GM21515 (cell line): ENCODE measurements at regions not wholly inside any gene's neighbourhood (a gene's known extent, or its start where the extent isn't known, plus 50 kb on each side); places are given as distances from the start of the nearest gene placed in this dataset.
"Not testable (repeated sequence)": the region's sequence is repeated elsewhere in the genome, so short reads cannot be mapped to it uniquely, and the experiment has no call there.

Source experiments
- ATAC-seq: cut with Tn5 transposase; IDR thresholded peaks from one replicate; pipeline ENCODE4 v1.9.1; 2021; ENCODE audit not compliant: unreplicated experiment

DNA sequence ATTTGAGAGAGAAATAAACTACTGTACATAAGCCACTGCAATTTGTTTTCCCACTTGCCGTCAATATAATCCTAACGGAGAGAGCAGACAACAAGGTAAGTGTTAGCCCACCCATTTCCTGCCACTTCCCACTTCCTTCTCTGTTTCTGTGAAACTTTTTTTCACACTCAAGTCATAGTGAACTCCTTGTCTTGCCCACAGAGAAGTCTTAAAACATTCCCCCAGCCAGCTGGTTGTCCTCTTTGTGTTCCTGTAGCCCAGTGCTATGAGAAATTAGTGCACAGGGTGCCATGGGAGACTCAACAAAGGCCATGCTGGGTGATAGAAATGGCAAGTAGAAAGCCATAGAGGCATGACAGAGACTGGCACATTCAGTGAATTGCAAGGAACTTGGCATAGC is 208.6 kb downstream of the BLID start:
- no peak for ATAC-seq

DNA sequence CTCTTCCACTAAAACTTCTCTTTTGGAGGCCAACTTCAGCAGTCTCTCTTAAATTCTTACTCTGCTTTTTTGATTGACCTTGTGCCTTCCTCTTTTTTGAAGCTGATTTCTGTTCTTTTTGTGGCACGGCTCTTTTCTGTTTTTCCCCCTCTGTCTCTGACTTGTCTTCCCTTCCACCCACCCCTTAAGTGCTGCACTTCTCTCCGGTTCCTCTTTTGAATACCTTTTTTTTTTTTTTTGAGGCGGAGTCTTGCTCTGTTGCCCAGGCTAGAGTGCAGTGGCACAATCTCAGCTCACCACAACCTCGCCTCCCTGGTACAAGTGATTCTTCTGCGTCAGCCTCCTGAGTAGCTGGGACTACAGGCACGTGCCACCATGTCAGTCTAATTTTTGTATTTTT is 211.9 kb downstream of the BLID start:
- ATAC-seq = no peak

DNA sequence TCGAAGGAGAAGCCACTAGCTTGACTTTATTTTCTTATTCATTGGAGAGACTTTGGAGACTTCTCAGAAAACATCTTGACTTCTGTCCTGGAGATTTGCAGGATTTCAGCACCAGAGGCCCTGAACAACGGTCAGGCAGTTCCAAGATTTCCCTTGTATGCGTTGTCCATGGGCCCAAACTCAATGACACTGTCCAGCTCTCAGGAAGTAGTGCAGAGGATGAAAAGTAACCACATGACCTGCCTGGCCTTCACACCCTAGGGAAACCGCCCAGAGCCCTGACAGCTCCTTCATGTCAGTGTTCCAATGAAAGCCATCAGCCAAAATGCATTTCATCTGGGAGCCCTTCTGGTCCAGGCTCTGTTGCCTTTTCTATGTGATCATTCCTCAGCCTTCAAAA is 214.1 kb downstream of the BLID start:
- ATAC-seq = no peak

DNA sequence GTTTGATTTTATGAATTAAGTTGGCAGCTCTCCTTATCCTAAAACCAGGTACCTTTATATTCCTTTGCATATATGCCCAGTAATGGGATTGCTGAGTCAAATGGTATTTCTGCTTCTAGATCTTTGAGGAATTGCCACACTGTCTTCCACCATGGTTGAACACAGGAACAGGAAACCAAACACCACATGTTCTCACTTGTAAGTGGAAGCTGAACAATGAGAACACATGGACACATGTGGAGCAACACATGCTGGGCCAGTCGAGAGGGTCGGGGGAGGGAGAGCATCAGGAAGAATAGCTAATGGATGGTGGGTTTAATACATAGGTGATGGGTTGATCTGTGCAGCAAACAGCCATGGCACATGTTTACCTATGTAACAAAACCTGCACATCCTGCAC is 214.6 kb downstream of the BLID start:
- not testable (repeated sequence) for ATAC-seq

DNA sequence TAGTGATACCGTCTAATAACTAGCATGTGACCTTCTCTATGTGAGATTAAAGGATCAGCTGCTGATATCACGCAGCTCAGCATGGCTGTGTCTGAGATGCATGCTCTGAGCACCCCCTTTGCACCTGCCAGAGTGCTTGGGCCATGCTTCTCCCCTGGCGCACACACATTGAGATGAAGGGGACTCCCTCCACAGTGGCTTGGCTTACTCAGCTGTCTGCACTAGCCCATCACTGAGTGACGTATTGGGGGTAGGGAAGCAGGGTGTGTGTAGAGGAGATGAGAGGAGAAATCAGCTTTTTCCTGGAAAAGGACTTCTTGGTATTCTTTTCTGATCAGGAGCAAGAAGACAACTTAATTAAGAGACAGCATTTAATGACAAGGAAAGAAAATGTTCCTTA is 216.5 kb downstream of the BLID start:
- ATAC-seq = no peak

DNA sequence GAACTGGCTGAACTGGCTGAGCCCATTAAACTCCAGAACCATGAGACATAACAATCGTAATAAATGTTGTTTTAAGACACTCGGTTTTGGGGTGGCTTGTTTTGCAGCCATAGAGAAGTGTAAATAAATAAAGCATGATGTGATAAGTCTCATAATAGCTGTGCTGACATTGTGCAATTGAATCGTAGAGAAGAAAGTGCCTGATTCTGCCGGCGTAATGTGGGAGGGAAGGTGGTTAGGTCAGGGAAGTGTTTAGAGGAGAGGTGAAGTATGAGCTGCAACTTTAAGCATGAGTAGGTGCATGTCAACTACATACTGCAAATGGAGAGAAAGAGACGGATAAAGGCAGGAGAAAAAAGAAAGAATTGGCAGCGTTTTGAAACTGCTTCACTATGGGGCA is 217.1 kb downstream of the BLID start:
- ATAC-seq = no peak

DNA sequence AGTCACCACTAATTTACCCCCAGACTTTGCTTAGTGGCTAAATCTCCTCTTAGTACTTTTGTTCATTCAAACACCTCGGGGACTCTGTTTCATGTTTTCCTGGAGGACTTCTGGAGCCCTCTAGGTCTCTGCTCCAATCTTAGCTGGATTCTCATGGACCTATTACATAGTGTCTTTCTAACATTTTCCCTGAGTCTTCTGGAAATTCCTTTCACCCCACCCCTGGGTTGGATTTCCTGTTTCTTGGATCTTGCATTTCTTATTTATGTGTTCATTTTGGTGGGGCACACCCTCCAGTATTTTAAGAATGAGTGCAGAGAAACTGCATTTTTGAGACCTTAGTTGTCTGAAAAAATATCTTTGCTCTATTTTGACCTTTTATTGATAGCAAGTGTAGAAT is 220.1 kb downstream of the BLID start:
- no peak for ATAC-seq

DNA sequence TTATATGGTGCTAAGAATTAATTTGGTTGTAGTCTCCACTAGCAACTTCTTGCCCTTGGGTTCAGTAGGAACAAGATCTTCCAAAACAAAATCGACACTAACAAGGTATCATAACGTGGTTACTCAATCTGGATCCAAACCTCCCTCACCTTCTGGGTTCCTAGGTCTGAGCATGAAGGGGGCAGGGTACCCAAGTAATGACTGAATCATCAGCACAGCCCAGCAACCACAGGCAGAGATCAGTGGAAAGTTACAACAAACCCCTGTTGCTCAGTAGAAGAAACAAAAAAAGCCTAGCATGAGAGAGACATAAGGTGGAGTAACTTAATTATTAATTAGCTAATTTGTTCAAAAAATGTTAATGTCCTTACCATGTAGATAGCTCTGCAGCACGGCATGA is 221.4 kb downstream of the BLID start:
- ATAC-seq = no peak

DNA sequence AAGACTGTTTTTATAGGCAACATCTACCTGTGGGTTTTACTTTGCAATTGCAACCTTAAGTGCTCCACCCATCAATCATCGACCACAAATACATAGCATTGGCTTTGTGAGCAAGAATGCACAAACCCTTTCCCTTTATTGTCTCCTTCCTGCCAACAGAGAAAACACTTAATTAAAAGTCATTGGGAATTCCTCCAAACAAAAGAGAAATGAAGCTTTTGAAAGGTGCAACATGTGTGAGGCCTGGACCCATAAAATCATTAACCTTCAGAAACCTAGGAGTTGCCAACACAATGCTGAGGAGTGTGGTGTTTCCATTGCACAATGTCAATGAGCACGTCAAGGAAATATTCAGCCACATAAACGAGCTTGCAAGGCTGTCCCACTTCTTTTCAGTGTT is 223.2 kb downstream of the BLID start:
- ATAC-seq = no peak

DNA sequence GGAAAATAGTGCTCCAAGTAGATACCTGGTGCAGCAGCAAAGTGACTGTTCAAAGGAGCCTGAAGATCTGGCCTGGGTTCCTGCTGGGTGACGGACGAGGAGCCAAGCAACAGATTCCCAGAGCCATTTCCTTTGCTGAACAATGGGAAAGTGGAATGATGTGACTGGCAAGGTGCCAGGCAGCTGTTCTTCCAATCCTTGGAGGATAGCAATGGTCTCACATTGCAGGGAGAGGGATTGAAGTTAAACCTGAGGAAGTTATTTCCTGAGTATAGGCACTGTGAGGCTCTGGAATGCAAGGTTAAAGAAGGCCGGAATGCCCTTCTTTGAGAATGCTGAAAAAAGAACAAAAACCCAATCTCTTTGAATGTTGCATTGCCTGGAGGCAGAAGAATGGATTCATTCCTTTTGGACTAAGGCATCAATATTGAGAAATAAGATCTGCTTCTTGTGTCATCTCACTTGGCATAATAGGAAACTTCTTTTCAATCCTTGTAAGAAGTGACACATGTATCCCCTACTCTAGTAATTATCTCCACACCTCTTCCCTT is 223.8 kb downstream of the BLID start:
- no peak for ATAC-seq

DNA sequence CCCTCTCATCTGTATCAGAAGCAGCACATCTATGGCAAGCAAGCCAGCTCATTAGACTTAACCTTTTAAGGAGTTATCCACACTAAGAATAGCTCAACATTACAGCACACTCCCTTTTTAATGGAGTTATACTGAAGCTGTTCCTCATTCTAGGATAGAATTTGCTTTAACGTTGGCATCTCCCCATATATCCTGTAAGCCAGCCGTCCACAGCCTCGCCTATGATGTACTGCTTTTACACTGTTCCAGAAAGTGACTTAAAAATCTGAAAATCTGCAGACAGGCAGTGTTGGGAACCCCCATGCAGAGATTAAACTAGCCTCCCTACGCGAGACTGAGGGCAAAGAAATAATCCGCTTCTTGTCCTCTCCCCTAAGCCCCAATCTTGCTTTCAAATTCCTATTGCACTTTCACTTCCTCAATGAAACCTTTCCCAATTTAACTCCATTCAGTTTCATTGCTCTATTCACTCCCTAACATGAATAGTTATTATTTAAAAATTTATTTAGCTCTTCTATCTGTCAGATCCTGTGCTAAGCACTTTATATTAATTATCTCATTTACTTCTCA is 225.0 kb downstream of the BLID start:
- ATAC-seq = no peak

DNA sequence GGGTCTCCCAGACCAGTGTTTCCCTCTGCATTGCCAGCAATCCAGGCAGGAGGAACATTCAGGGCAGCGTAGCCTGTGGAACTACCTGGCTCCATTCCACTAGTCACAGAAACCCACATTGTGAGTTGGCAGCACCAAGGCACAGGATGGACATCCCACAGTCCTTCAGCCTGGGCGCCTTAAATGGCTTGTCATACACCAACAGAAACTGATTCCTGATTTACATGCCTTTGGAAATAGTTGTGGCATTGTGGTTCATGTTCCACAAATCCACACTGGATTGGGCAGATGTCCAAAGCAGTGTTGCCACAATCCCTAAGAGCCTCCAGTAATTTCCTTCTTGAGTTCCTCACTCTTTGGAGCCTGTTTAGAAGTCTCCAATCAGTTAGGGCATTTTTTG is 225.6 kb downstream of the BLID start:
- ATAC-seq = no peak

DNA sequence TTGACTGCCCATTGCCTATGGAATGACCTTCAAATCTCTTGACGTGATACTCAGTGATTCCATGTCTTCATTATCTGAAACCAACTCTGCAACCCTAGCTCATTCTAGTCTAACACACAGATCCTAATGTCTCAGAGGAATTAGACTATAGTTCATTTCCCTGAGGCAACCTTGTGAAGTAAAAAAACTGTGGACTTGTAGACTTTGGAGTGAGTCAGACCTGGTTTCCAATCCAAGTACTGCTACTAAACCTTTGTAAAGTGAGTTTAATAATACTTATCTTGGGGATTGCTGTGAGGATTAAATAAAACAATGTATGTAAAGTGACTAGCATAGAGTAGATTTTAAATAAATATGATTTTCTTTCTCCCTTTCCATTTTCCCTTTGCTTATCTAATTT is 226.1 kb downstream of the BLID start:
- no peak for ATAC-seq

DNA sequence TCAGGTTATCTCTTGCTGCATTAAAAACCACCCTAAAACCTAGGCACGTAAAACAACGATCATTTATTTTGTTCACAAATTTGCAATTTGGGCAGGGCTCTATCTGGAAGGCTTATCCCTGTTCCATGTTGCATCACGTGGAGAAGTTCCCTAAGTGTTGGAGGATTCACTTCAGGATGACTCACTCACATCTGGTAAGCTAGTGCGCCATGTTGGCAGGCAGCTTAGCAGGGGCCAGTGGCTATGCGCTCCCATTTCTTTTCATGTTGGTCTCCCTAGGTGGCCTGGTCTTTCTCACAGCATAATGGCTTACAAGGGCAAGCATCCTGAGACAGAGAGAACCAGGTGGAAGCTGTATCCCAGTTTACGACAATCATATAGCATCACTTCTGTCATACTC is 226.8 kb downstream of the BLID start:
- no peak for ATAC-seq

DNA sequence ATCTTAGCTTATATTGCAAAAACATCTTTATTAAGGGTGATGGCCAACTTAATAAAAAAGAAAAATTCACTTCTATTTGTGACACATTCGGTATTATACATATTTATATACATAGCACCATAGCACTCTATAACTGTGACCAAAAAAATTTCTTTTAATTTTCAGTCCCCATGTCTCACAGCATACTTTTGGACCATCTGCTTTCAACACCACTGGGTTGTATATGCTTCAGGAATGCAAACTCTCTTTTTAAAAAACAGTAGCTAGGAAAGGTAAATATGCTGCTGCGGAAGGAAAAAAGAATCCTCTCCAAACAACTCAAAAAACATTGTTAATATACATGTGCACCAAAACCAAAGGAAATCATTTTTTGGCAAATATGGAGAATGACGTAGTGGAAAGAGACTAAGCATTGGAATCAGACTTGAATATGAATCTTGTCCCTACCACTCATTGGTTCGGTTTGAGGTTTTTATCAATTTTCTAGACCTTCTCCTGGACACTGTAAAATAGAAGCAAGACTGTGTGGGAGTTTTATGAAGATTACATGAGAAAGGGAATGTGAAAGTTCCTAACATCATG is 227.9 kb downstream of the BLID start:
- ATAC-seq = no peak

DNA sequence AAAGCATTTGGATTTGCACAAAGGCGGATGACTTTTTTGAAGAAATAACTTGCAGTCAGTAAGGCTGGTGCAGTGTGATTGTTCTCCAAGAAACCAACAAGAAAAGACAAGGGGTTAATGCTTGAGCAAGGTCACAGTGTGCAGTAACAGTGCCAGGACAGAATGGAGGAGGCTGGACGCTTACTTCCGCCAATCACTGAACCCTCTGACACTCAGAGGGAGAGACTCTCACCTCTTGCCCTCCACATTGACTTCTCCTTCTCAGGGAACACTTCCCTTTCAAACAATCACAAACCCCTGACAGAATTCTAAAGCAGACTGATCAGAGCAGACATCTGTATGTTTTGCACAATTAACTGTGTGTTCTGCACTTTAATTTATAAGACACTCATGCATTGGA is 228.4 kb downstream of the BLID start:
- ATAC-seq = no peak

DNA sequence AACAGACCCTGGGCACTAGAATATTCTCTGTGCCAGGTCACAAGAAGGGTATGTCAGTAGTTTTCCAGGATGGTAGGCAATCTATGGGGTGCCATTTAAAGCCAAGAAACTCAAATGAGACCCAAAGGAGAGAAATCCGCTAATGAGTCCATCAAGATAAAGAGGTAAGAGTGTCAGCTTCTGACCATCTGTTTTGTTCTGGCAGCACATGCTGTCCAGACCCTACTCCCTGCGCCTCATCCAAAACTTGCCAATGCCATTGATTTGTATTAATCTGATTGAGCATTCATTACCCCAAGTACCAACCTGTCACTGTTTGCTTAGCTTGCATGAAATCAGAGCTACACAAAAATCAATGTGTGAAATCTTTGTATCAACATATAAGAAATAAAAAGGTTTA is 229.0 kb downstream of the BLID start:
- no peak for ATAC-seq

DNA sequence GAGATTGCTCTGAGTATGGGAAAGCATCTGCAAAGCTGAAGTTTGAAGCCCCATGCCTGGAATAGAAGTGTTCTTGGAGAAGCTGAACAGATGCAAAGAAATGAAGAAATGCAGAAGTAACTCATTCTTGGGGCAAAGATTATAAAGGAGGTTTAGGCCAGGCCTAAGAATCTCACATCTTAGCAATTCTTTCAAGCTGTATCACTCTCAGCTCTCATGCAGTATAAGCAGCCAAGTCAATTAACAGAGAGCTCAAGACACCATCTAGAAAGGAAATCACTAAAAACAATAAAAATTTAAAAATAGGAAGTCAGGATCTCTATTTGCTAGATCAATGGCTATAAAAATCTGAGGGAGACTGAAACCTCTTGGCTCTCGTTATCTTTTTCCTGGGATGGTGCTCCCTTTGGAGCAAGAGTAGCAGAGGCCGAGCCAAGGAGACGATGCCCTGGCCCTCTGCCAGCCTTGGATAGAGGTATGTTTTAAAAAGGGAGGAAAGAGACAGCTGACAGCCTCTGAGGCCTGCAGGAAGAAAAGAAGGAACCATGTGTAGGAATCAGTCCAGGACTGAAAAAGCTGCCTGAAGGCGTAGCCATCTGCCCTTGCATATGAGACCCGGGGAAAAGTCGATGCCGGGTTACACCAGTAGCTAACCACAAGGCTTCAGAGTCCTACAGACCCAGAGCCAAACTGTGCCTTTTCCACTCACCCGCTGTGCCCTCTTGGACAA is 229.8 kb downstream of the BLID start:
- ATAC-seq = no peak

DNA sequence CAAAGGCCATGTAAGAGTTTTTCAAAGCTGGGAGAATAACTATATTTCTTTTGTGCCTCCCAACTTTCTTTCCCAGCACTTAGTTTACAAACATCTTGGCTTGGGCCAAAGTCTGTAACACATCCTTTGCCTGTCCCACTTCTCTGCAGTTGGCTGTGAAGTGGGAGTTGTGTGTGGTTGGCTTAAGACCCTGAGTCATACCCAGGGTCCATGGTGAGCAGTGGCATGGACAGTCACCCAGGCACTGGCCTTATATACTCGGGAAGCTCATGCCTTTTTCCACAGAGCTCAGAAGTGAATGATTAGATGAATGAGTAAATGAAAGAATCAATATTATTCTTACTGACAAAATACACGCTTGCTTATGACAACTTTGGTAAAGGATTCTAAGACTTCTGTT is 231.4 kb downstream of the BLID start:
- ATAC-seq = no peak

DNA sequence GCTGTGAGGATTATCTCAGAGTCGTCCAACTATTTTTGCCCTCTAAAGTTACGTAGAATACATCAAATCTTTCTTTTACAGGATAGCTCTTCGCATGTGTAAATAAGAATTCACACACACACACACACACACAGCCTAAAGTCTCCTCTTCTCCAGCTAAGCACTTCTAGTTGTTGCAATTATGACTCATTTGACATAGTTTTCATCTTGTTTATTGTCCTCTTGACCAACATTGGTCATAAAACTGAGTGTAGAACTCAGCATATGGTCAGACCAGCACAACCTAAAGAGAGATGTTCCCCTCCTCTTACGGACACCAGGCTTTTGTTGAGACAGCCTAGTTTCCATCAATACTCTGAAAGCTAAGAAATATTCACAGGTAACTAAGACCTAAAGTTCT is 234.2 kb downstream of the BLID start:
- no peak for ATAC-seq

DNA sequence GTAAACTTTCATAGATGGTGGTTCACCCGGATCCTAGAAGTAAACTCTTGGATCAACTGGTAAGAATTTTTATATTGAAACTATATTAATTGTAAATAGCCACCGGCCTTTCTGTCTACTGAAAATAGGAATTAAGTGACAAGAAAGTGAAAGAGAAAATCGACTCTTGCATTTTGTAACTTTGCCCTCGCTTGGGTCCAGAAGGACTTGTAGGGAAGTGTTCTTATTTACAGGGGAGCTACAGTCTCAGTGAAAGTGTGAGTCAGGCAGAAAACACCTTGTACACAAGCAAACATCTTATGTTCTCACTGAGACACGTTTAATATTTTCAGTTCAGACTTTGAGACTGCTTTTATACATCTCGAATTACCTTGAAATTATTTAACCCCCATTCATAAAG is 238.9 kb downstream of the BLID start:
- no peak for ATAC-seq

DNA sequence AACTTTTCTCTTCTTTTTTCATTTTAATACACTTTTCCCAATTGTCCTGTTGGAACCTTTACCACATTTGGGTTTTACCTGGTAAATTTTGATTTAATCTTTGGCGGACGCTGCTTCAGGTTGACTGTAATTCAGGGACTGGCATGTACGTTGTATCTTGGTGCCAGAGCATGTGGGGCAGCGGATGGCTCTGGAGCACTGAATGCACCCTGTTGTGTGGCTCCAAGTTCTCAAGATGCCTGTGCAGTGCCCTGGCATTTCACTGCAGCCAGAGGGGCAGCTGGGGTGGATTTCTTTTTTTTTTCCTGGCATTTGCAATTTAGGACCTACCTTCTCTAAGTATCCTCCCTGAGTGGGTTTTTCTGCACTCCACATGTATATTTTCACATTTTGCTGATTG is 242.2 kb downstream of the BLID start:
- ATAC-seq = no peak

DNA sequence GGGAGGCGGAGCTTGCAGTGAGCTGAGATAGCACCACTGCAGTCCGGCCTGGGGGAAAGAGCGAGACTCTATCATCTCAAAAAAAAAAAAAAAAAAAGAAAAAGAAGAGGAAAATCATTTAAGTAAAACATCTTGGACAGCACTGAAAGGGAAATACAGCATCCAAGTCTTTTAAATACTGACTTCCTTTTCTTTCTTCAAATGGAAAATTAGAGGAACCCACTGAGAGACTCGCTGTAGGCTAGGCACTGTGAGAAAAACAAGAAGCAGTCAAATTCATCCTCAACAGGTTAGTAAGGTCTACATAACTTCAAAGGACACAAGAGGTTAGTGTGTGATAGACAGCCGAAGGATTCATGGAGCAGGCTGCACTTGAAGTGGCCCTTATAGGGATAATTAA is 243.7 kb downstream of the BLID start:
- no peak for ATAC-seq
